MM.1S (cell line): ENCODE measurements at regions not wholly inside any gene's neighbourhood (a gene's known extent, or its start where the extent isn't known, plus 50 kb on each side); places are given as distances from the start of the nearest gene placed in this dataset.

Experiments
- CTCF ChIP-seq: fragments of 300-600 bp; sonication (generic); IDR thresholded peaks from 2 replicates; pipeline ENCODE4 v1.5.1; 2016; ENCODE audit warnings: antibody characterized with exemption, low read length, mixed read lengths
- EZH2 ChIP-seq: fragments of 300-600 bp; sonication (generic); optimal IDR thresholded peaks from 2 replicates; pipeline ENCODE3; 2017; ENCODE audit warnings: low read depth, mild to moderate bottlenecking, antibody characterized with exemption, low read length, mixed read lengths
- EZH2phosphoT487 ChIP-seq: fragments of 300-600 bp; sonication (generic); IDR thresholded peaks from 2 replicates; pipeline ENCODE4 v1.6.1; 2018; ENCODE audit warnings: antibody characterized with exemption, low read length

DNA sequence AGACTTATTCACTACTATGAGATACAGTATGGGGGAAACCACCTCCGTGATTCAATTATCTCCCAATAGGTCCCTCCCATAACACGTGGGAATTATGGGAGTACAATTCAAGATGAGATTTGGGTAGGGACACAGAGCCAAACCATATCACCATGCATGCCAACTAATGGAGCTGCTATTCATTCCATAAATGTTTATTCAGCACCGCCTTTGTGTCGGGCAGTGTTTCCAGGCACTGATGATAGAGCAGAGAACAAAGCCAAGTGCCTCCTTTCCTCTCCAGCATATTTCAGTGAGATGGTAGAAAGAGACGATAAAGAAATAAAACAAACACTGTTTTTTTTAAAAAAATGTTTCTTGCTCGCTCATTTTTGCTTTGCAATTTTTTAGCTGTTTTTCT lies 295.9 kb upstream of the FOXK1 start:
- TF ChIP-seq CTCF (no peak), EZH2phosphoT487 (no peak), EZH2 (no peak)
